CD4-positive, alpha-beta T cell (primary cell): ENCODE measurements at regions not wholly inside any gene's neighbourhood (a gene's known extent, or its start where the extent isn't known, plus 50 kb on each side); places are given as distances from the start of the nearest gene placed in this dataset.
A peak's percentile ranks its signal among the peaks of the same experiment; 100 is the strongest.

Experiments
- ATAC-seq: fragments of 200-7000 bp; cut with Tn5 transposase; one replicate; pipeline ENCODE4 v1.10.0; 2022; ENCODE audit warnings: mild to moderate bottlenecking; ENCODE audit not compliant: poor library complexity
- CTCF ChIA-PET: fragments of 350-600 bp; sonication (Branson Sonifier 250); formaldehyde crosslinking; loops from one replicate; lab custom pipeline; 2021; ENCODE audit warnings: antibody characterized with exemption, inconsistent platforms; lab: Charles Lee
- POLR2A ChIA-PET: fragments of 350-600 bp; sonication (Branson Sonifier 250); formaldehyde crosslinking; loops from one replicate; lab custom pipeline; 2021; ENCODE audit warnings: antibody characterized with exemption, inconsistent platforms; lab: Charles Lee
- DNase-seq, 14 experiments: peaks; one replicate each; pipeline ENCODE4 v3.0.0-alpha.2; 2013 to 2020; ENCODE audit warnings: mixed read lengths in 2 of 14
- H3K27ac ChIP-seq, 2 donors: one replicate each; pipeline versions ENCODE4 v1.5.1 to v1.7.0; 2013; ENCODE audit warnings: low read length in 2 of 2, low read depth in 1 of 2, mild to moderate bottlenecking in 1 of 2
- H3K27me3 ChIP-seq, 2 experiments: 1 replicate in 1 of 2; 2 replicates in 1 of 2; pipeline versions ENCODE4 v1.6.1 to v1.7.0; 2013; ENCODE audit warnings: low read length in 2 of 2, control low read depth in 1 of 2, mild to moderate bottlenecking in 1 of 2, moderate library complexity in 1 of 2; ENCODE audit not compliant: insufficient read depth in 2 of 2, control insufficient read depth in 1 of 2
- H3K36me3 ChIP-seq: one replicate; pipeline ENCODE4 v1.6.1; 2013; ENCODE audit warnings: low read length, control low read depth; ENCODE audit not compliant: insufficient read depth
- H3K4me1 ChIP-seq: one replicate; pipeline ENCODE4 v1.6.1; 2013; ENCODE audit warnings: low read length, control low read depth; ENCODE audit not compliant: insufficient read depth
- H3K4me3 ChIP-seq: one replicate; pipeline ENCODE4 v1.5.1; 2013; ENCODE audit warnings: mild to moderate bottlenecking, low read length, moderate library complexity
- H3K9me3 ChIP-seq, 2 experiments: 1 replicate in 1 of 2; 2 replicates in 1 of 2; pipeline versions ENCODE4 v1.6.1 to v1.7.0; 2013; ENCODE audit warnings: low read length in 2 of 2, mild to moderate bottlenecking in 2 of 2, control low read depth in 1 of 2, moderate library complexity in 1 of 2; ENCODE audit not compliant: control insufficient read depth in 1 of 2, insufficient read depth in 1 of 2
- H3K27ac Mint-ChIP-seq: one replicate; pipeline ENCODE4 v1.8.0; 2020; ENCODE audit warnings: mixed read lengths
- H3K27me3 Mint-ChIP-seq: one replicate; pipeline ENCODE4 v1.8.0; 2021; ENCODE audit warnings: mixed read lengths
- H3K36me3 Mint-ChIP-seq: one replicate; pipeline ENCODE4 v1.8.0; 2021; ENCODE audit warnings: low read depth, mixed read lengths
- H3K4me1 Mint-ChIP-seq: one replicate; pipeline ENCODE4 v1.8.0; 2021; ENCODE audit warnings: low read depth, mixed read lengths
- H3K4me3 Mint-ChIP-seq: one replicate; pipeline ENCODE4 v1.8.0; 2020; ENCODE audit warnings: mild to moderate bottlenecking, mixed read lengths
- H3K9me3 Mint-ChIP-seq: one replicate; pipeline ENCODE4 v1.8.0; 2020; ENCODE audit warnings: mixed read lengths
- CTCF ChIP-seq: fragments of 200-600 bp; IDR thresholded peaks from one replicate; pipeline ENCODE4 v1.8.0; 2022; ENCODE audit warnings: antibody characterized with exemption, mild to moderate bottlenecking
- intact Hi-C, 2 experiments: fragments of 100-400 bp; cut with DNase I in 1 of 2; cut with micrococcal nuclease in 1 of 2; formaldehyde crosslinking; loops; one replicate each; pipeline versions ENCODE4 v1.15.1 to v1.9.0; 2023 to 2025; cut with DNase I, micrococcal nuclease

- Mint-ChIP-seq H3K27me3 (no peaks in the 10 kb centered on the region), H3K9me3 (peaks cover 9% of the 10 kb centered on the region), H3K27ac (no peak overlapping the region), H3K36me3 (no peaks in the 10 kb centered on the region), H3K4me3 (no peak overlapping the region), H3K4me1 (no peaks in the 10 kb centered on the region)
- DNase-seq (no peak), ATAC-seq (no peak)
- no peaks in the 10 kb centered on the region for H3K36me3 ChIP-seq
- H3K27me3 ChIP-seq = no peaks in the 10 kb centered on the region
- POLR2A ChIA-PET = no interaction called here
- no peak overlapping the region for H3K4me3 ChIP-seq
- intact Hi-C loops = no loop called here
- H3K4me1 ChIP-seq = no peaks in the 10 kb centered on the region
- H3K9me3 ChIP-seq = no peaks in the 10 kb centered on the region
- CTCF ChIA-PET = no interaction called here
- no peak for TF ChIP-seq CTCF
- H3K27ac ChIP-seq = no peak overlapping the region
Measured at GRCh38 chr9:108186642-108187395, 669.0 kb downstream of the ACTL7B start.

- POLR2A ChIA-PET = no interaction called here
- no peaks in the 10 kb centered on the region for H3K27me3 Mint-ChIP-seq
- CTCF ChIA-PET = interaction anchor here (0.6 kb wide), 1 partner anchor 579 kb away, joined by 3 read pairs; no protein-coding TSS in a partner anchor
Measured at GRCh38 chr9:108185613-108186012, 670.2 kb downstream of the ACTL7B start.

GRCh38 chr9:108184941-108185340 is 670.8 kb downstream of the ACTL7B start:
- no peak overlapping the region for H3K27ac Mint-ChIP-seq
- CTCF ChIA-PET = no interaction called here

More at GRCh38 chr9:108185613-108186012, 670.2 kb downstream of the ACTL7B start:
- no peak overlapping the region for H3K27ac ChIP-seq
- H3K36me3 Mint-ChIP-seq = no peaks in the 10 kb centered on the region
- no peaks in the 10 kb centered on the region for H3K9me3 ChIP-seq
- intact Hi-C loops = no loop called here
- ATAC-seq (no peak), DNase-seq (no peak)
- H3K4me3 Mint-ChIP-seq = no peak overlapping the region
- H3K36me3 ChIP-seq = no peaks in the 10 kb centered on the region
- H3K9me3 Mint-ChIP-seq = peaks cover 9% of the 10 kb centered on the region
- H3K4me1 Mint-ChIP-seq = no peaks in the 10 kb centered on the region
- H3K27ac Mint-ChIP-seq = no peak overlapping the region
- no peak overlapping the region for H3K4me3 ChIP-seq
- H3K4me1 ChIP-seq = no peaks in the 10 kb centered on the region
- no peaks in the 10 kb centered on the region for H3K27me3 ChIP-seq
- TF ChIP-seq CTCF = no peak

More at GRCh38 chr9:108184941-108185340, 670.8 kb downstream of the ACTL7B start:
- Mint-ChIP-seq H3K27me3 (no peaks in the 10 kb centered on the region), H3K4me1 (no peaks in the 10 kb centered on the region), H3K4me3 (no peak overlapping the region), H3K9me3 (peaks cover 9% of the 10 kb centered on the region), H3K36me3 (no peaks in the 10 kb centered on the region)
- ATAC-seq (no peak), DNase-seq (peak in 1 of 14 experiments; percentile 5)
- H3K36me3 ChIP-seq = no peaks in the 10 kb centered on the region
- H3K4me3 ChIP-seq = no peak overlapping the region
- intact Hi-C loops = no loop called here
- H3K4me1 ChIP-seq = no peaks in the 10 kb centered on the region
- no peaks in the 10 kb centered on the region for H3K9me3 ChIP-seq
- POLR2A ChIA-PET = no interaction called here
- no peaks in the 10 kb centered on the region for H3K27me3 ChIP-seq
- TF ChIP-seq CTCF = no peak
- H3K27ac ChIP-seq = no peak overlapping the region
